Nephron (organoid): ENCODE measurements at regions not wholly inside any gene's neighbourhood (a gene's known extent, or its start where the extent isn't known, plus 50 kb on each side); places are given as distances from the start of the nearest gene placed in this dataset.
"Not testable (repeated sequence)": the region's sequence is repeated elsewhere in the genome, so short reads cannot be mapped to it uniquely, and the experiment has no call there.

Source experiments
- H3K27ac Mint-ChIP-seq, 3 experiments: 2 replicates each; pipeline ENCODE4 v1.8.0; 2020; ENCODE audit warnings: mixed read lengths in 3 of 3, mild to moderate bottlenecking in 2 of 3, moderate library complexity in 1 of 3
- H3K27me3 Mint-ChIP-seq: 2 replicates; pipeline ENCODE4 v1.8.0; 2021; ENCODE audit warnings: low read depth, mild to moderate bottlenecking, moderate library complexity, mixed read lengths
- H3K36me3 Mint-ChIP-seq: 2 replicates; pipeline ENCODE4 v1.8.0; 2020; ENCODE audit warnings: low read depth, mixed read lengths
- H3K4me1 Mint-ChIP-seq: 2 replicates; pipeline ENCODE4 v1.8.0; 2020; ENCODE audit warnings: mixed read lengths
- H3K4me3 Mint-ChIP-seq, 3 experiments: 2 replicates each; pipeline ENCODE4 v1.8.0; 2020; ENCODE audit warnings: mild to moderate bottlenecking in 3 of 3, mixed read lengths in 3 of 3, moderate library complexity in 2 of 3
- H3K9me3 Mint-ChIP-seq: 2 replicates; pipeline ENCODE4 v1.8.0; 2020; ENCODE audit warnings: mixed read lengths
- TF ChIP-seq, protein P1 (sequence below), 3 experiments: fragments of 200-600 bp; sonication (generic); IDR thresholded peaks; one replicate each; pipeline ENCODE4 v1.5.0; 2021; ENCODE audit warnings: antibody characterized with exemption in 3 of 3; ENCODE audit not compliant: unreplicated experiment in 3 of 3

GRCh38 chr10:83492004-83492403 is 647.3 kb upstream of the GHITM start:
- Mint-ChIP-seq H3K9me3 (peaks cover 9% of the 10 kb centered on the region), H3K4me3 (no peak overlapping the region), H3K27ac (no peak overlapping the region), H3K4me1 (no peaks in the 10 kb centered on the region), H3K36me3 (no peaks in the 10 kb centered on the region), H3K27me3 (no peaks in the 10 kb centered on the region)
- TF ChIP-seq, protein P1, sequence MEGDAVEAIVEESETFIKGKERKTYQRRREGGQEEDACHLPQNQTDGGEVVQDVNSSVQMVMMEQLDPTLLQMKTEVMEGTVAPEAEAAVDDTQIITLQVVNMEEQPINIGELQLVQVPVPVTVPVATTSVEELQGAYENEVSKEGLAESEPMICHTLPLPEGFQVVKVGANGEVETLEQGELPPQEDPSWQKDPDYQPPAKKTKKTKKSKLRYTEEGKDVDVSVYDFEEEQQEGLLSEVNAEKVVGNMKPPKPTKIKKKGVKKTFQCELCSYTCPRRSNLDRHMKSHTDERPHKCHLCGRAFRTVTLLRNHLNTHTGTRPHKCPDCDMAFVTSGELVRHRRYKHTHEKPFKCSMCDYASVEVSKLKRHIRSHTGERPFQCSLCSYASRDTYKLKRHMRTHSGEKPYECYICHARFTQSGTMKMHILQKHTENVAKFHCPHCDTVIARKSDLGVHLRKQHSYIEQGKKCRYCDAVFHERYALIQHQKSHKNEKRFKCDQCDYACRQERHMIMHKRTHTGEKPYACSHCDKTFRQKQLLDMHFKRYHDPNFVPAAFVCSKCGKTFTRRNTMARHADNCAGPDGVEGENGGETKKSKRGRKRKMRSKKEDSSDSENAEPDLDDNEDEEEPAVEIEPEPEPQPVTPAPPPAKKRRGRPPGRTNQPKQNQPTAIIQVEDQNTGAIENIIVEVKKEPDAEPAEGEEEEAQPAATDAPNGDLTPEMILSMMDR (IDR thresholded peaks at IDR 0.05; ENCODE audit: unreplicated experiment in 3 of 3): no peak

DNA sequence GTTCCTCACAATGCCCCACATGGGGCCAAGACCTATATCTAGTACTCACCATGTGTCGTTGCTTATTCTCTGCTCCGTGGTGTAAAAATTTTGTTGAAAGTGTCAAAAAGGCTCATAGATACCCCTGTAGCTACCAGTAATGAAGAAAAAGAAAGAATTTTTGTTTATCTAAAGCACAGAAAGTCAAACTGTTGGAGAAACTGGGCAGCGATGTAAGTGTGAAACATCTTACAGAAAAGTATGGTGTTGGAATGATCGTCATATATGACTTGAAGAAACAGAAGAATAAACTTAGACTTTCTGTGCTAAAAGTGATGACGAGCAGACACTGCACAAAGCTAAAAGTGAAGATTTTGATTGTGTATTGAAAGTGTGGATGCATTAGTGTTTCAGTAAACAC is 626.6 kb upstream of the GHITM start:
- H3K4me3 Mint-ChIP-seq: no peak overlapping the region

DNA sequence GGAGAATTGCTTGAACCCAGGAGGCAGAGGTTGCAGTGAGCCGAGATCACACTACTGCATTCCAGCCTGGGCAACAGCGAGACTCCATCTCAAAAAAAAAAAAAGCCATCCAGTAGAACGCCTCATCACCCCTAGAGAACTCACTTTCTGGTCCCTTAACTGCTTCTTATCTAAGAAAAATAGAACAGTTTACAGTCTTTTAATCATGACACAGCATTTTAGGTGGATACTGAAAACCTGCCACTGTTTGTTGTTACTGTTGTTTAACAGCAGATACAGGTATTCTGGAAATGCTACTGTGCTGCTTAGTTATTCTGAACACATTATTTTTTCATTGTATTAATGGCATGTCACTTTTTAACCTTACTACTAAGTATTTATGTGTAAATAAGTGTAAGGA is 624.3 kb upstream of the GHITM start:
- Mint-ChIP-seq H3K9me3 (peaks cover 5% of the 10 kb centered on the region), H3K27me3 (no peaks in the 10 kb centered on the region), H3K4me3 (no peak overlapping the region), H3K27ac (no peak overlapping the region), H3K4me1 (no peaks in the 10 kb centered on the region), H3K36me3 (no peaks in the 10 kb centered on the region)
- TF ChIP-seq, protein P1 (IDR thresholded peaks at IDR 0.05; ENCODE audit: unreplicated experiment in 3 of 3): no peak

More for the DNA sequence above, 626.6 kb upstream of the GHITM start:
- TF ChIP-seq, protein P1 (IDR thresholded peaks at IDR 0.05; ENCODE audit: unreplicated experiment in 3 of 3): no peak
- Mint-ChIP-seq H3K9me3 (peaks cover 5% of the 10 kb centered on the region), H3K4me1 (no peaks in the 10 kb centered on the region), H3K27ac (no peak overlapping the region), H3K36me3 (no peaks in the 10 kb centered on the region), H3K27me3 (no peaks in the 10 kb centered on the region)

- H3K27ac Mint-ChIP-seq: no peak overlapping the region
- peaks cover 5% of the 10 kb centered on the region for H3K9me3 Mint-ChIP-seq
- H3K27me3 Mint-ChIP-seq: no peaks in the 10 kb centered on the region
- H3K4me3 Mint-ChIP-seq: no peak overlapping the region
- no peaks in the 10 kb centered on the region for H3K4me1 Mint-ChIP-seq
- no peaks in the 10 kb centered on the region for H3K36me3 Mint-ChIP-seq
- TF ChIP-seq, protein P1 (IDR thresholded peaks at IDR 0.05; ENCODE audit: unreplicated experiment in 3 of 3): no peak
Observed at GRCh38 chr10:83516788-83517187, 622.5 kb upstream of the GHITM start.

DNA sequence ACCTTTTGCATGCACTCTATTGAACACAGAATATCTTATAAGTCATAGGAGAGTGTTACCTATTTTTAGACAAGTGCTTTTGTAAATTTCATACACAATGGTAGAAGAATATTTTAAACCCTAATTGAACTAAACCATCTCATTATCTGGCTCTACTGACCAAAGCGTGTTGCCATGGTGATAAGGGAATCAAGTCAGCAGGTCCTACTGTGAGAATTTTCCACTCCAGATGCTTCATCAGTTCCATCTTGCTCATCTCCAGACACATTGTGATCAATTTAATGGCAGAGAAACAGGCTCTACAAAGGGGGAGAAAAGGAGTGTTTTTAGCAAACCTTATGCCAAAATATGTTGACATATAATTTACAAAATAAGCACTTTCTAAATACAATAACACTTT is 621.9 kb upstream of the GHITM start:
- Mint-ChIP-seq H3K4me1 (peaks cover 4% of the 10 kb centered on the region), H3K27ac (no peak overlapping the region), H3K36me3 (no peaks in the 10 kb centered on the region), H3K27me3 (no peaks in the 10 kb centered on the region), H3K4me3 (no peak overlapping the region), H3K9me3 (peaks cover 5% of the 10 kb centered on the region)
- TF ChIP-seq, protein P1 (IDR thresholded peaks at IDR 0.05; ENCODE audit: unreplicated experiment in 3 of 3): no peak

- Mint-ChIP-seq H3K9me3 (no peaks in the 10 kb centered on the region), H3K27me3 (no peaks in the 10 kb centered on the region), H3K4me1 (peaks cover 17% of the 10 kb centered on the region), H3K4me3 (no peak overlapping the region), H3K27ac (no peak overlapping the region), H3K36me3 (no peaks in the 10 kb centered on the region)
- TF ChIP-seq, protein P1 (IDR thresholded peaks at IDR 0.05; ENCODE audit: unreplicated experiment in 3 of 3): no peak
Observed at GRCh38 chr10:83518779-83519178, 620.5 kb upstream of the GHITM start.

GRCh38 chr10:83520386-83520785 is 618.9 kb upstream of the GHITM start:
- H3K27ac Mint-ChIP-seq, H3K36me3 Mint-ChIP-seq, H3K27me3 Mint-ChIP-seq, H3K9me3 Mint-ChIP-seq, H3K4me3 Mint-ChIP-seq: not testable (repeated sequence)
- peaks cover 32% of the 10 kb centered on the region for H3K4me1 Mint-ChIP-seq
